ENCODE measurements at regions not wholly inside any gene's neighbourhood (a gene's known extent, or its start where the extent isn't known, plus 50 kb on each side); places are given as distances from the start of the nearest gene placed in this dataset.
A peak's percentile ranks its signal among the peaks of the same experiment; 100 is the strongest.

DNA sequence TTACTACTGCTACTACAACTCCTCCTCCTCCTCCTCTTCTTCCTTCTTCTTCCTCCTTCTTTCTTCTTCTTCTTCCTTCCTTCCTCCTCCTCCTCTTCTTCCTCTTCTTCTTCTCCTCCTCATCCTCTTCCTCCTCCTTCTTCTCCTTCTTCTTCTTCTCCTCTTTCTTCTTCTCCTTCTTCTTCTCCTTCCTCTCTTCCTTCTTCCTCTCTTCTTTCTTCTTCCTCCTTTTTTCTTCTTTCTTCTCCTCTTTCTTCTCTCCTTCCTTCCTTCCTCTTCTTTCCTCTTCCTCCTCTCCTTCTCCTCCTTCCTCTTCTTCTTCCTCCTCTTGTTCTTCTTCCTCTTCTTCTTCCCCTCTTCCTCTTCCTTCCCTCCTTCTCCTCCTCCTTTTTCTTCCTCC is 94.7 kb upstream of the MYO16 start:
- no peak for DNase-seq

DNA sequence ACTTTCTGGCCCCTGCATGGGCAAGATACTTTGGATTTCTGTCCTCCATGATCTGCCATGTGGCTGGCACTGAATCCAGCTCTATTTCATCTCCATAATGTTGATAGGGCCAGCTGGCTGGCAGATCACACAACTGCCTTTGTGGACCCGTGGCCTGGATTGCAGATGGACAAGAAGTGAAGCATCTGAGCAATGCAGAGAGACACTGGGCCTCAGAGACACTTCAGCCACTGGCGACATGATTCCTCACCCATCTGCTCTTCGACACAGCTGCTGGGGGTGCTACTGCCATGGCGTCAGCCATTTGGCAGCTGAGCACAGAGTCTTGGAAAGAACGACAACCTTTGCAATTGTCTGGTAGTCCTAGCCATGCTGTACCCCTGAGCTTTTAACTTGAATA is 79.5 kb upstream of the MYO16 start:
- no peak for DNase-seq

DNA sequence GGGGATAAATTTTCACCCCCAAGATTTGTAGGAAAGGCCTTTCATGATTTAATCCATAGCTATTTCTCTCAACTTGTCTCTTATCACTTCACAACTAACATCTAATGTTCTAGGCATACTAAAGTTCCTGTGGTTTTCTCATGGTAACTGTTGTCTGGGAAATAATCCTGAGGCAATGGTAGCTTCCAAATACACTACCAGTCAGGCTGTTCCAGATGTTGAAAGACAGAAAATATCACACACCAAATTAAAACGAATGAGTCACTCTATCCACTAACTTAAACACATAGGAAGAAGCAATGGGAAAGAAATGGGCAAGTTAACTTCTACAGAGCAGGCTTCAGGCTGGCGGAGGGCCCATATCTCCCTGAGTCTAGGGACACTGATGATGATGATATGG is 77.7 kb upstream of the MYO16 start:
- DNase-seq: no peak

DNA sequence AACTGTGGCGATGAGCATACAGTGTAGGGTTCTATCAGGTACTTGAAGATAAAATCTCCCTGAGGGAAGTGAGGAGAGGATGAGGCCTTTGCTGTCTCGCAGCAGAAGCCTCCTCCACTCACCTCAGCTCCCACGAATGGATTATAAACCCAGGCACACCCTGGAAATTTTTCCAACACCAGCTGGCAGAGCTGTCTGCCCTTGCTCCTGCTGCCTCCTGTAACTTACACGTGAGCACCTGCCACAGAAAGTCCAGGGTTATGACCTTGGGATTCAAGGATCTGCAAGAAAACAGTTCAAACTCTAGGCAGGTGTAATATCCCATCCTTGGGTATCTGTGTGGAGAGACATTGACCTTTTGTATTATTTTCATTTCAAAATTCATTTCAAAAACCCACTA is 70.9 kb upstream of the MYO16 start:
- DNase-seq: no peak

DNA sequence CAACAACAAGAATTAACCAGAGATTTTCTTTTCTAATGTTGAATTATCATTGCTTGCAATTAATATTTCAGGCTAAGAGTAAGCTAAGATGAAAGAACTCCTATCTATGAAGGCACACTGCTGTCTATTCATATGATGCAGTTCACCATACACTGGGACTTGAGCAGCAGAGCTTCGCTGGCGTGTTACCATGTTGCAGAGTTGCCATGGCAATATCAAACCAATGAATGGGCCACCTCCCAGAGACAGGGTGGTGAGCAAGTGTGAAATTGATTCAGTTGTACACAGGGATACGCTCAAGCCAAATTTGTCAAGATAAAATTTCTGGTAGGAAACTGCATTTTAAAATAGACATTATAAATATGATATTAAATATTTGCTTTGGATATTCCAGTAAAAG is 69.3 kb upstream of the MYO16 start:
- DNase-seq: peak; percentile 24 to 71

DNA sequence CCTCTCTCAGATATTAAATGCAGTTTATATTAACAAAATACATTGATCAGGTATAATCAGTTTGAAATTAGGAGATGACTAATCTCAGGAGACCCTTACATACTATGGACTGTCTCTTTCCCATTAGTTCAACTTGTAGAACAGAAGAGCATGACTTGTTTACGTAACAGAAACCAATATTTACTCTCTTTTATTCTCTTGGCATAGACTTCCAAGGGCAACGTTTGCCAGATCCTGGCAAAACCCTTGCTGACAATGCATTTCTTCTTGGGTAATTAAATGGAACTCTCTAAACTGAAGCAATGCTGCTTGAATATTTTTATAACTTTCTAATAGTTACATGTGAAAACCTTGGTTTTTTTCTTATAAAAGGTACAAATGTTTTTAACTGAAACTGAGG is 68.3 kb upstream of the MYO16 start:
- DNase-seq: peak; percentile 38 to 56

DNA sequence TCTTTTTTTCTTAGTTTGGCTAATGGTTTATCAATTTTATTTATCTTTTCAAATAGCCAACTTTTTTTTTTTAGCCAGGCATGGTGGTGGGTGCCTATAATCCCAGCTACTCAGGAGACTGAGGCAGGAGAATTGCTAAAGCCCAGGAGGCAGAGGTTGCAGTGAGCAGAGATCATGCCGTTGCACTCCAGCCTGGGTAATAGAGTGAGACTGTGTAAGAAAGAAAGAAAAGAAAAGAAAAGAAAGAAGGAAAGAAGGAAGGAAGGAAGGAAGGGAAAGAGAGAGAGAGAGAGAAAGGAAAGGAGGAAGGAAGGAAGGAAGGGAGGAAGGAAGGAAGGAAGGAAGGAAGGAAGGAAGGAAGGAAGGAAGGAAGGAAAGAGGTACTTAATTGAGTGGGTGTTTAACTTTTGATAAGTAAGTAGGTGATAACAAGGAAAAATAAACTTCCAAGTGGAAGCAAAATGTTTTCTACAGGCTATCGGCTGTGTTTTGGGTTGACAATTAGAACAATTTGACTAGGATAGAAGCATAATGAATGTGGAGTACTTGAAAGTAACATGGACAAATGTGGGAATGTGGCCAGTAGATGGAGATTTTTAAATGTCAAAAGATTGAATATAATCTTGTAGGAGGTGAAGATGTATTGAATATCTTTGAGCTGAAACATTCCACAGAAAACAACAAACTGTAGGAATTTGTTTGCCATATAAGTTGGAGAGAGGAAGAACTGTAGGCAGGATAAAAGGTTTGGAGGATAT is 62.8 kb upstream of the MYO16 start:
- no peak for DNase-seq

DNA sequence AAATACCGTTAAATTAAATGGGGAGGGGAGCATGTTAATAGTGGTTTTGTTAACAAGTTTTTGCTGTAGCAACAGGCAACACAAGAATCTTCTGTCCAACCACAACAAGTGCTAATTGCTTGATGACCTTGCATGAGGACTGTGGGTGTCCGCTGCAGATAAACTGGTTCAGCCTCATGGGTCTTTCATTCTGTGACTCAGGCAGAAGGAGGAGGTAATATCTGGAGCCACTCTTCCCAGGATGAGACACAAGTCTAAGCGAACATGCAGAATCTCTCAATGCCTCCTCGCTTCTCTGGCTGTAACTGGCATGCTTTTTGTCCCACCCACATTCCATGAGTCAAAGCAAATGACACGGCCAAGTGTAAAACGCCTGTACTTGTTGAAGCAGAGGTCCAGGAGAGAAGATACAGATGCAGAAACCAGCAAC is 56.6 kb upstream of the MYO16 start:
- no peak for DNase-seq

DNA sequence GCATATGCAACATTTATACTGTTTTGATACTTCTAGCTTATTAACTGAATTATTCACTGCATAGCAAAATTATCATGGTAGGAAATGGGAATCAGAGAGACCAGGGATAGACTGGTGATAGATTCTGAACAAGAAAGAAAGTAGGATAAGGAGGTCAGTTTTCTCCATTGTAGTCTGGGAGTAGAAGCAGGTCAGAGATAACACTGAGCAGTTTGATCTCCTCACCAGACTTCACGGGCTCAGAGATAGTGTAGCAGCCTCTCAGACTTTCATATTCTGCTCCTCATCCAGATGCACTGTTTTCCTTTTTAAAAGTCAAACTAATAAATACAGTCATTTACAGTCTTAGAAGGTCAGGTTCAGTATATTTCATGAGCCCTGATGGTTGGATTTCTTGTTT is 56.0 kb upstream of the MYO16 start:
- no peak for DNase-seq

DNA sequence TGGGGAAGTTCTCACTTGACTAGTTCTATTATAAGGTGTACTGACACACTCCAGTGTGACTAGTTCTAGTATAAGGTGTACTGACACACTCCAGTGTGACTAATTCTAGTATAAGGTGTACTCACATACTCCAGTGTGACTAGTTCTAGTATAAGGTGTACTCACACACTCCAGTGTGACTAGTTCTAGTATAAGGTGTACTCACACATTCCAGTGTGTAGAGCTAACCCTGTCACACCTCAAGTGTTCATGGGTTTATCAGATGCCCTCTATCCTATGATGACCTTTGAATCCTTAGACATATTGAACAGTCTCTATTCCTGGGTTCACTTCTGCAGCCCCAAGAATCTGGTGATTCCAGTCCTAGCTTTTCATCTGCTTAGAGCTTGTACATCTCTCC is 54.6 kb upstream of the MYO16 start:
- DNase-seq: no peak

DNA sequence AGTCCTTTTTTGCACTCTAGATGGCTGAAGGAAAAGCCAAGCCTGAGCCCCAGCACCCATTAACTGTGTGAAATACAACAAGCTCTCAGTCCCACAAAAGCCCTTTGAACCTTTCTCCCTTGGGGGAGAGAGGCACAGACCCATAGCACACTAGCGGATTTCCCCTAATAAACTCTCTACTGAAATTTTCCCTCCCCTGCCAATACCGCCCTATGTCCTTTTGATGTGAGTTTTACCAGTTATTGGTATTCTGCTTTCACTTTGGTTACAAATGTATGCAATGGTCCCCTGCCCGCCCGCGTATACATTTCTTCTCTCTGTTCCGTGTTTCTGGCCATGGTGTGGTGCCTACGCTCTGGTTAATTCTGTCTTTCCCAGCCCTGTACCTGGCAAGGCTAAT is 54.0 kb upstream of the MYO16 start:
- no peak for DNase-seq

All from NCI-H2081 (cell line).